A673 (cell line): ENCODE measurements at regions not wholly inside any gene's neighbourhood (a gene's known extent, or its start where the extent isn't known, plus 50 kb on each side); places are given as distances from the start of the nearest gene placed in this dataset.

Source experiments
- BruUV-seq: library from RNA; stranded (reverse); fragments of 400-500 nt; replicated peaks from 2 replicates; lab custom pipeline; 2021; lab: Mats Ljungman, UMichigan
- CTCF ChIA-PET: fragments of 300-600 bp; sonication (Branson Sonifier 250); formaldehyde crosslinking; loops from one replicate; lab custom pipeline; 2022; ENCODE audit warnings: antibody characterized with exemption; lab: Charles Lee
- POLR2A ChIA-PET: fragments of 300-600 bp; sonication (Branson Sonifier 250); formaldehyde crosslinking; loops from one replicate; lab custom pipeline; 2022; ENCODE audit warnings: antibody characterized with exemption; ENCODE audit not compliant: low non-redundant PET; lab: Charles Lee
- DNase-seq: peaks from one replicate; pipeline ENCODE4 v3.0.0-alpha.2; 2015; ENCODE audit warnings: low spot score
- H3K27ac ChIP-seq: fragments of 200-600 bp; sonication (generic); 2 replicates; pipeline ENCODE4 v1.5.1; 2016; ENCODE audit warnings: mixed run types, low read depth, mild to moderate bottlenecking, mixed read lengths, antibody characterized with exemption, low read length; ENCODE audit not compliant: poor library complexity, severe bottlenecking
- H3K27me3 ChIP-seq: fragments of 200-600 bp; sonication (generic); replicated peaks from 2 replicates; pipeline ENCODE4 v1.6.1; 2017; ENCODE audit warnings: mixed run types, low read depth, mild to moderate bottlenecking, mixed read lengths, antibody characterized with exemption, low read length; ENCODE audit not compliant: insufficient read depth, poor library complexity
- H3K36me3 ChIP-seq: fragments of 200-600 bp; sonication (generic); 2 replicates; pipeline ENCODE4 v1.6.1; 2016; ENCODE audit warnings: mixed run types, mild to moderate bottlenecking, mixed read lengths, antibody characterized with exemption, low read length; ENCODE audit not compliant: insufficient read depth, poor library complexity, severe bottlenecking
- H3K4me1 ChIP-seq: fragments of 200-600 bp; sonication (generic); 2 replicates; pipeline ENCODE4 v1.6.1; 2017; ENCODE audit warnings: mixed run types, mild to moderate bottlenecking, mixed read lengths, antibody characterized with exemption, low read length; ENCODE audit not compliant: insufficient read depth, poor library complexity, severe bottlenecking
- H3K4me3 ChIP-seq: fragments of 200-600 bp; sonication (generic); 2 replicates; pipeline ENCODE4 v1.5.1; 2016; ENCODE audit warnings: low read depth, mixed run types, mild to moderate bottlenecking, mixed read lengths, low read length; ENCODE audit not compliant: poor library complexity, severe bottlenecking
- H3K9me3 ChIP-seq: fragments of 200-600 bp; sonication (generic); 2 replicates; pipeline ENCODE4 v1.6.1; 2016; ENCODE audit warnings: mixed run types, low read depth, mild to moderate bottlenecking, mixed read lengths, antibody characterized with exemption, low read length; ENCODE audit not compliant: poor library complexity, severe bottlenecking
- CTCF ChIP-seq: fragments of 300-800, 200-600 bp; sonication (generic); conservative IDR thresholded peaks from 2 replicates; pipeline ENCODE4 v1.5.1; 2017; ENCODE audit warnings: low read depth, mild to moderate bottlenecking, antibody characterized with exemption, low read length, moderate library complexity, mixed read lengths
- EZH2 ChIP-seq: fragments of 200-600 bp; sonication (generic); IDR thresholded peaks from 2 replicates; pipeline ENCODE4 v1.6.1; 2017; ENCODE audit warnings: borderline replicate concordance, low read depth, mild to moderate bottlenecking, mixed read lengths, antibody characterized with exemption, low read length; ENCODE audit not compliant: poor library complexity, severe bottlenecking
- intact Hi-C: fragments of 100-400 bp; cut with micrococcal nuclease; formaldehyde crosslinking; loops from one replicate; pipeline ENCODE4 v1.10.0; 2022; ENCODE audit not compliant: unreplicated experiment

- Histone ChIP-seq H3K4me3 (no peak overlapping the region), H3K27ac (peak overlapping the region; percentile 11), H3K36me3 (no peaks in the 10 kb centered on the region), H3K27me3 (no peaks in the 10 kb centered on the region), H3K4me1 (peaks cover 20% of the 10 kb centered on the region), H3K9me3 (peaks cover 3% of the 10 kb centered on the region)
- POLR2A ChIA-PET = no interaction called here
- peak; percentile 23 for DNase-seq
- CTCF ChIA-PET = no interaction called here
- no TSS peak for BruUV-seq
- no peak for TF ChIP-seq CTCF
- no peak for TF ChIP-seq EZH2
- intact Hi-C loops = no loop called here
Measured at GRCh38 chr13:61830475-61830874, 414.8 kb upstream of the PCDH20 start.

GRCh38 chr13:61824168-61824567, 408.5 kb upstream of the PCDH20 start:
- POLR2A ChIA-PET = no interaction called here
- H3K27me3 ChIP-seq = no peaks in the 10 kb centered on the region
- no TSS peak for BruUV-seq
- peaks cover 3% of the 10 kb centered on the region for H3K9me3 ChIP-seq
- H3K4me3 ChIP-seq = no peak overlapping the region
- CTCF ChIA-PET = no interaction called here
- H3K36me3 ChIP-seq = no peaks in the 10 kb centered on the region
- intact Hi-C loops = no loop called here
- TF ChIP-seq EZH2 = no peak
- TF ChIP-seq CTCF = no peak
- H3K4me1 ChIP-seq = no peaks in the 10 kb centered on the region
- no peak overlapping the region for H3K27ac ChIP-seq
- no peak for DNase-seq

- no peak for DNase-seq
- H3K4me3 ChIP-seq = no peak overlapping the region
- no peak overlapping the region for H3K27ac ChIP-seq
- intact Hi-C loops = no loop called here
- H3K36me3 ChIP-seq = no peaks in the 10 kb centered on the region
- H3K4me1 ChIP-seq = no peaks in the 10 kb centered on the region
- BruUV-seq = no TSS peak
- ChIA-PET POLR2A (no interaction called here), CTCF (interaction anchor here (0.7 kb wide), 1 partner anchor 142 kb away, joined by 8 read pairs; no protein-coding TSS in a partner anchor)
- TF ChIP-seq CTCF (no peak), EZH2 (no peak)
- no peaks in the 10 kb centered on the region for H3K9me3 ChIP-seq
- H3K27me3 ChIP-seq = no peaks in the 10 kb centered on the region
Measured at GRCh38 chr13:61812286-61812685, 396.6 kb upstream of the PCDH20 start.
